BE2C (cell line): ENCODE measurements at regions not wholly inside any gene's neighbourhood (a gene's known extent, or its start where the extent isn't known, plus 50 kb on each side); places are given as distances from the start of the nearest gene placed in this dataset.

Experiments used
- DNase-seq: peaks from one replicate; pipeline ENCODE4 v3.0.0-alpha.2; 2020
- H3K27me3 ChIP-seq: fragments of 250-450 bp; sonication (Bioruptor Pico); 2 replicates; pipeline ENCODE4 v1.5.1; 2020; ENCODE audit warnings: mild to moderate bottlenecking
- H3K36me3 ChIP-seq: fragments of 250-450 bp; sonication (Bioruptor Pico); 2 replicates; pipeline ENCODE4 v1.5.1; 2020; ENCODE audit warnings: mild to moderate bottlenecking
- H3K4me1 ChIP-seq: fragments of 250-450 bp; sonication (Bioruptor Pico); 2 replicates; pipeline ENCODE4 v1.5.1; 2020
- H3K4me3 ChIP-seq: 2 replicates; pipeline ENCODE4 v1.5.1; 2011; ENCODE audit warnings: low read depth, low read length
- H3K9me3 ChIP-seq: fragments of 250-450 bp; sonication (Bioruptor Pico); 2 replicates; pipeline ENCODE4 v1.5.1; 2020
- CTCF ChIP-seq: IDR thresholded peaks from 2 replicates; pipeline ENCODE4 v1.5.1; 2012; ENCODE audit warnings: mild to moderate bottlenecking, low read depth, low read length

DNA sequence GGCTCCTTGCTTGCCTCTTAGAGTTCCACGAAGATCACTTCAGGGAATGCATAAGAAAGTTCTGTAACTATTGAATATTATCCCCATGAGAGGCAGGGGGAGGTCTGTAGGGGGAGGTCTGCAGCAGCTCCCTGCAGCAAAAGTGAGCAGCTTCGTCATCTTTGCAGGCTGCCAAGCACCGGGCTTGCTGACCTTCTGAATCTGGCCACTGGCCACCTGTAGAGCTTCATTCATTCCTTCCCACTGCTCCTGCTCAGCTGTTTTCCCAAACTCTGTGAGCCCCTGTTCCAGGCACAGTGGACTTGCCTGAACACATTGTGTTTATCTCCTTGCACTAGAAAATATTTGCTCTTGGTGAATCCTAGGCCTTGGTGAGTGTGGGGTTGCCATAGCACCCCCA, 443.3 kb downstream of the HAPSTR1 start:
- H3K4me3 ChIP-seq: no peak overlapping the region
- no peak for TF ChIP-seq CTCF
- no peaks in the 10 kb centered on the region for H3K36me3 ChIP-seq
- no peak for DNase-seq
- H3K27me3 ChIP-seq: no peaks in the 10 kb centered on the region
- H3K4me1 ChIP-seq: no peaks in the 10 kb centered on the region
- H3K9me3 ChIP-seq: no peaks in the 10 kb centered on the region

DNA sequence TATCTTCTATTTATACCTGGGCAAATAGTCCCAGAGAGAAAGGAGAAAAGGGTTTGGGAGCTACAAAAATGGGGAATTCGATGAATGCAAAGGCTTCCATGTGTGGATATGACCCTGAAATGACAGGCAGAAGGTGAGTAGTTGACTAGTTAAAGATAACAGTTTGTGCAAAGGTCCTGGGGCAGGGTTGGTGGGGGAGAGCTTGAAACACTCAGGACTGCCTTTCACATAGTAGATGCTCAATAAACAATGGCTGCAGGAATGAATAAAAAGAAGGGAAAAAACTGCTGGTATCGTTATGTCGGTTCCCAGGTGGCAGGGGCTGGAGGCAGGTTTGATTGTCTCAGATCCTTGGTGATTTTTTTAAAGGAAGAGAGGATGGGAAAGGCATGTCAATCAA, 445.5 kb downstream of the HAPSTR1 start:
- DNase-seq: no peak
- Histone ChIP-seq H3K4me1 (no peaks in the 10 kb centered on the region), H3K36me3 (no peaks in the 10 kb centered on the region), H3K9me3 (no peaks in the 10 kb centered on the region), H3K27me3 (no peaks in the 10 kb centered on the region), H3K4me3 (no peak overlapping the region)
- no peak for TF ChIP-seq CTCF

DNA sequence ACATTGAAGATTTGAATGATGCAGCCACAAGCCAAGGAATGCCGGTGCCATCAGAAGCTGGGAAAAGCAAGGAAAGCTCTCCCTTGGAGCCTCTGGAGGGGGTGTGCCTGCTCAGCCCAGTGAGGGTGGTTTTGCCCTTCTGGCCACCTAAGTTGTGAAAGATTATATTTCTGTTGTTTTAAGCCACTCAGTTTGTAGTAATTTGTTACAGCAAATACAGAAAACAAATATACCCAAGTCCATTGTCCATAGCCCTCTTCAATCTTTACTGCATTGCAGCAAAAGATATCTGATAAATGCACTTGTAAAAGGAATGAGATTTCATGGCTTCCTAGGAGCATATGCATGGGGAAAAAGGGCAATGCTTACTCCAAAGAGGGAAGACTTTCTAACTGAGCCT, 447.9 kb downstream of the HAPSTR1 start:
- H3K4me1 ChIP-seq: no peaks in the 10 kb centered on the region

GRCh38 chr16:9541723-9542122, 450.3 kb downstream of the HAPSTR1 start:
- Histone ChIP-seq H3K36me3 (no peaks in the 10 kb centered on the region), H3K4me3 (no peak overlapping the region), H3K27me3 (no peaks in the 10 kb centered on the region), H3K4me1 (no peaks in the 10 kb centered on the region), H3K9me3 (no peaks in the 10 kb centered on the region; the same call in 1 of the 2 replicates)
- DNase-seq: no peak
- TF ChIP-seq CTCF: no peak

More for the DNA sequence above, 447.9 kb downstream of the HAPSTR1 start:
- no peak overlapping the region for H3K4me3 ChIP-seq
- no peaks in the 10 kb centered on the region; the same call in 1 of the 2 replicates for H3K9me3 ChIP-seq
- no peak for TF ChIP-seq CTCF
- no peak for DNase-seq
- H3K36me3 ChIP-seq: no peaks in the 10 kb centered on the region
- H3K27me3 ChIP-seq: no peaks in the 10 kb centered on the region

DNA sequence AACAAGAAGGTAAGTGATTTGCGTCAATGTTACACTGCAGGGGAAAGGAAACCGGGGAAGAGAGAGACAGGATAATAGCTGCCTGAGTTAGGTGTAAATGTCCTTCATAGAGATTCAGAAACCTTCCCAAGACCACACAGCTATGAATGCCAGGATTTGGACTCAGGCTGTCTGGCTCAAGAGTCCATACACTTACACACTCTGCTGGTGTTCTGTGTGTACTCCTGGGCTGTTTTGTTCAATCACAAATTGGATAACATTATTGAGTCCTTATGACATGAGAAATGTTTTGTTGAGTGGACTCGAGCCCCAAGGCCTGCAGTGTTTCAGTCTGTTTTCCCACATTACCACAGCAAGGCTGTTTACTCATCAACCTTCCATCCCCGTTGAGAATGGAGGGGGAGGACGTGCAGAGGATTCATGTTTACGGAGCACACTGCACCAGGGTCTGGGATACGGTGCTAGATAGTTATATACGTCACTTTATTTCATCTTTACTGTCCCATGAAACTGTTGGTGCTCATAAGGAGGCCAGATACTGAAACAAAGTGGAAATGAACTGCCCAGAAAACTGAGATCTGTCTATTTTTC, 450.8 kb downstream of the HAPSTR1 start:
- no peak for TF ChIP-seq CTCF
- H3K27me3 ChIP-seq: no peaks in the 10 kb centered on the region
- no peaks in the 10 kb centered on the region; the same call in 1 of the 2 replicates for H3K9me3 ChIP-seq
- no peaks in the 10 kb centered on the region for H3K4me1 ChIP-seq
- no peak overlapping the region for H3K4me3 ChIP-seq
- no peaks in the 10 kb centered on the region for H3K36me3 ChIP-seq
- DNase-seq: no peak

GRCh38 chr16:9545522-9546437, 454.3 kb downstream of the HAPSTR1 start:
- Histone ChIP-seq H3K9me3 (no peaks in the 10 kb centered on the region; the same call in 1 of the 2 replicates), H3K4me1 (no peaks in the 10 kb centered on the region), H3K36me3 (no peaks in the 10 kb centered on the region), H3K4me3 (no peak overlapping the region), H3K27me3 (no peaks in the 10 kb centered on the region)
- no peak for DNase-seq
- TF ChIP-seq CTCF: no peak
